ENCODE measurements at regions not wholly inside any gene's neighbourhood (a gene's known extent, or its start where the extent isn't known, plus 50 kb on each side); places are given as distances from the start of the nearest gene placed in this dataset.

DNA sequence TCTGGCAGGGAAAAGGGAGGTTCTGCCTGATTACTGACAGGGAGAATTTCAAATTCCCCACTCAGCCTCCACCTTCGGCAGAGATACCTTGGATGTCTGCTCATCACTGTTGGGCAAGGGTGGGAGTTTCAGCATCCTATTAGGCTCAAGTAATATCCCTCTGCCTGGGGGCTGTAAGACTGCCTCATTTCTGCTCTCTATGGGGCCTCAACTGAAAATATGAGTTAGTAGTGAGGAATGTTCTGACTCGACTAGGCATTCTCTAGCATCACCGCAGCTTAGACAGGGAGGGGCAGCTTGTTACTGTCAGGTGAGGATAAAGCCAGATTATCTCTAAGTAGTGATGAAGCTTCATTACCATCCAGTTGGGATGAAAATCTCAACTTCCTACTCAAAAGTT, 87.7 kb upstream of the LRP1B start:
- DNase-seq = no peak

DNA sequence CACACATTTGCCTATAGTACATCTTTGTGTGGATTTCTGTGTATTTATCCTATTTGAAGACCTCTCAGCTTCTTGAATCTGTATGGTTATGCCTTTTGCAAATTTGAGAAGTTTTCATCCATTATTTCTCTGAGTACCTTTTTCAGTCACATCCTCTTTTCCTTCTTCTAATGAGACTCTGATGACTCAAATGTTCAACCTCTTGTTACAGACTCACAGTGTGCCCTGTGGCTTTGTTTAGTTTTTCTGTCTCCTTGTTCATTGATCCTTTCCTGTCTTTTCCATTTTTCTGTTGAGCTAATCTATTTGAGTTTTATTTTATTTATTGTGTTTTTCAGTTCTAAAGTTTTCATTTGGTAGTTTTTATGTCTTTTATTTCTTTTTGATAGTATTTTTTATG, 87.0 kb upstream of the LRP1B start:
- no peak for DNase-seq

- DNase-seq = no peak
These were observed 69.2 kb upstream of the LRP1B start for GRCh38 chr2:142200062-142200461.

- no peak for DNase-seq
These were observed 68.3 kb upstream of the LRP1B start for GRCh38 chr2:142199073-142199472.

DNA sequence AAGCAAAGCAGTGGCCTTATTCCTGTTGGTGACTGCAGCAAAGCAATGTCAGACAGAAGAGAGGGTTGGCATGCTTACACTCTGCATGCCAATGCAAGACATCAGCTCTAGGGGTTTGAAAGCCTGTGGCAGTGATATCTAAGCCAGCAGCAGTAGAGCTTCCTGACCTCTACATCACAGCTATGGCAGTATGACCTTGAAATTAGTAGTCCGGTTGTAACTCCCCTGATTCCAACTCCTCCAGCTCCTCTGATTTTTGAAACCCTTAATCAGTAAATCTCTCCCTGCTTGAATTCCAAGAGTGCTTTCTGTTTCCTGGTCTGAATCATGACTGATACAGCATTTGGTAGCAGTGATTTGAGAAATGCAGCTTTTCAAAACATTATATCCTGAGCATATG, 60.0 kb upstream of the LRP1B start:
- no peak for DNase-seq

DNA sequence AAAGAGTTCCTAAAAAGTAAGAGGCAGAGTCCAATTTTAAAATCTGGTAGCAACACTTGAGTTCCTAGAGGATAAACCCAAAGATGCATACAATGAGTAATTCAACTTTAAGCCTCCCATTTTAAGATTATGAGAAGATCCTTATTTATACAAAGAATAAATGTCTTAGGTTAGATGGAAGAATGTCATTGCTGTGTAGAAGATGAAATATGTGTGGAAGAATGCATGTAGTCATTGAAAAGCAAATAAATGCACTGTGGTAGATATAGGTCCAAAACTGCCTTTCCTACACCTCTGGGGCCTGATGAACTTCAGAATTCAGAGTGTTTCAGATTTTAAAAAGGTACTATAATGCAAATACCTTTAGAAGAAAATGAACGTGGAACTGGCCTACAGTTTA, 58.7 kb upstream of the LRP1B start:
- no peak for DNase-seq

GRCh38 chr2:142188562-142188961, 57.7 kb upstream of the LRP1B start:
- DNase-seq = no peak

- DNase-seq = no peak
These were observed 50.2 kb upstream of the LRP1B start for GRCh38 chr2:142180820-142181533.
